ENCODE measurements at regions not wholly inside any gene's neighbourhood (a gene's known extent, or its start where the extent isn't known, plus 50 kb on each side); places are given as distances from the start of the nearest gene placed in this dataset.

DNA sequence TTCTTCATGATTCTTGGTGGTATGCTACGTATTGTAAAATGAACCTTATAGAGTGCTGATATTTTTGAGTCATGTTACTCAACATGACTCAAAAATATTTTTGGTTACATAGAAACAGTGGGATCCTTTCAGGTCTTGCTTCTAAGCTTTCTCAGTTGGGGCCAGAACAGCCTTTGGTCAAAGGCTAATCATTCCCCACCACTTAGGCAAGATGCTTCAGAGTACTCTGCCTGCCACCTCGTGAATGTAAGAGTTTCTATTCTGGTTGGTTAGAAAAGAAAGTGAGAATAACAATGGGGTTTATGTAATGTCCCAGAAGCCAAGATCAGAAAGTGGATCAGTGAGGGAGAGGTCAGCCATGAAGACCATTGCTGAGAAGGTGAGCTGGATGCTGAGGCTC is 327.8 kb downstream of the TCERG1L start:
- TF ChIP-seq, protein P1, sequence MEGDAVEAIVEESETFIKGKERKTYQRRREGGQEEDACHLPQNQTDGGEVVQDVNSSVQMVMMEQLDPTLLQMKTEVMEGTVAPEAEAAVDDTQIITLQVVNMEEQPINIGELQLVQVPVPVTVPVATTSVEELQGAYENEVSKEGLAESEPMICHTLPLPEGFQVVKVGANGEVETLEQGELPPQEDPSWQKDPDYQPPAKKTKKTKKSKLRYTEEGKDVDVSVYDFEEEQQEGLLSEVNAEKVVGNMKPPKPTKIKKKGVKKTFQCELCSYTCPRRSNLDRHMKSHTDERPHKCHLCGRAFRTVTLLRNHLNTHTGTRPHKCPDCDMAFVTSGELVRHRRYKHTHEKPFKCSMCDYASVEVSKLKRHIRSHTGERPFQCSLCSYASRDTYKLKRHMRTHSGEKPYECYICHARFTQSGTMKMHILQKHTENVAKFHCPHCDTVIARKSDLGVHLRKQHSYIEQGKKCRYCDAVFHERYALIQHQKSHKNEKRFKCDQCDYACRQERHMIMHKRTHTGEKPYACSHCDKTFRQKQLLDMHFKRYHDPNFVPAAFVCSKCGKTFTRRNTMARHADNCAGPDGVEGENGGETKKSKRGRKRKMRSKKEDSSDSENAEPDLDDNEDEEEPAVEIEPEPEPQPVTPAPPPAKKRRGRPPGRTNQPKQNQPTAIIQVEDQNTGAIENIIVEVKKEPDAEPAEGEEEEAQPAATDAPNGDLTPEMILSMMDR (IDR thresholded peaks at IDR 0.05): no peak
- TF ChIP-seq POLR2A (IDR thresholded peaks at IDR 0.05): no peak
